ENCODE measurements at regions not wholly inside any gene's neighbourhood (a gene's known extent, or its start where the extent isn't known, plus 50 kb on each side); places are given as distances from the start of the nearest gene placed in this dataset.

DNA sequence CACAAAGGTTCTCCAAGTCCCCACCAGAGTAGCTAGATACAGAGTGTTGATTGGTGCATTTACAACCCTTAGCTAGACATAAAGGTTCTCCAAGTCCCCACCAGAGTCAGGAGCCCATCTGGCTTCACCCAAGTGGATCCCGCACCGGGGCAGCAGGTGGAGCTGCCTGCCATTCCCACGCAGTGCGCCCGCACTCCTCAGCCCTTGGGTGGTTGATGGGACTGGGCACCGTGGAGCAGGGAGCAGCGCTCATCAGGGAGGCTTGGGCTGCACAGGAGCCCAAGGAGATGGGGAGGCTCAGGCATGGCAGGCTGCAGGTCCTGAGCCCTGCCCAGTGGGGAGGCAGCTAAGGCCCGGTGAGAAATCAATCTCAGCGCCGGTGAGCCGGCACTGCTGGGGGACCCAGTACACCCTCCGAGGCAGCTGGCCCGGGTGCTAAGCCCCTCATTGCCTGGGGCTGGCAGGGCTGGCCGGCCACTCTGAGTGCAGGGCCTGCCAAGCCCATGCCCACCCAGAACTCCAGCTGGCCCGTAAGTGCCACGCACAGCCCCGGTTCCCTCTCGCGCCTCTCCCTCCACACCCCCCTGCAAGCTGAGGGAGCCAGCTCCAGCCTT, 404.1 kb downstream of the METTL15 start:
- Histone ChIP-seq H3K27ac (ENCODE audit: extremely low read depth, low read depth, low read length) (no peak overlapping the region), H3K9me3 (ENCODE audit: control insufficient read depth, insufficient read depth, low read depth, low read length) (no peaks in the 10 kb centered on the region), H3K4me3 (ENCODE audit: low read depth, low read length) (no peak overlapping the region), H3K36me3 (ENCODE audit: control insufficient read depth in 2 of 2, insufficient read depth in 1 of 2, low read length in 2 of 2) (no peaks in the 10 kb centered on the region), H3K4me1 (ENCODE audit: control insufficient read depth, insufficient read depth, low read length) (no peaks in the 10 kb centered on the region)
- ChIA-PET POLR2A (no interaction called here), CTCF (interaction anchor here (0.9 kb wide), 1 partner anchor 10 kb away, joined by 4 read pairs; no protein-coding TSS in a partner anchor)
- TF ChIP-seq ZNF157 (tag by site-specific recombination; IDR thresholded peaks at IDR 0.05) = no peak
- no peak for TF ChIP-seq ZBTB7A (tag by site-specific recombination; IDR thresholded peaks at IDR 0.05; ENCODE audit: low read depth)
- TF ChIP-seq ZNF354C (tag by site-specific recombination; IDR thresholded peaks at IDR 0.05; ENCODE audit: borderline replicate concordance, low read depth) = no peak
- TF ChIP-seq ZNF529 (tag by site-specific recombination; IDR thresholded peaks at IDR 0.05; ENCODE audit: insufficient replicate concordance) = no peak
- no peak for TF ChIP-seq ZNF202 (tag by site-specific recombination; IDR thresholded peaks at IDR 0.05; ENCODE audit: borderline replicate concordance)
- TF ChIP-seq ZNF747 (tag by site-specific recombination; IDR thresholded peaks at IDR 0.05) = no peak
- no peak for TF ChIP-seq ZIC2 (tag by site-specific recombination; IDR thresholded peaks at IDR 0.05)
- TF ChIP-seq ZFP41 (tag by site-specific recombination; IDR thresholded peaks at IDR 0.05; ENCODE audit: borderline replicate concordance) = no peak
- TF ChIP-seq ZNF324 (tag by site-specific recombination; IDR thresholded peaks at IDR 0.05) = no peak
- no peak for TF ChIP-seq MZF1 (tag by site-specific recombination; IDR thresholded peaks at IDR 0.05; ENCODE audit: borderline replicate concordance)
- TF ChIP-seq ZNF623 (tag by site-specific recombination; IDR thresholded peaks at IDR 0.05) = no peak
- no peak for TF ChIP-seq REPIN1 (tag by site-specific recombination; IDR thresholded peaks at IDR 0.05; ENCODE audit: low read depth)
- no peak for TF ChIP-seq ZNF10 (tag by site-specific recombination; IDR thresholded peaks at IDR 0.05)
- TF ChIP-seq EGR2 (tag by site-specific recombination; IDR thresholded peaks at IDR 0.05; ENCODE audit: low read depth) = no peak
- TF ChIP-seq ZBTB8A (tag by site-specific recombination; IDR thresholded peaks at IDR 0.05) = no peak
- no peak for TF ChIP-seq ZNF549 (tag by site-specific recombination; IDR thresholded peaks at IDR 0.05)
- no peak for TF ChIP-seq ZNF19 (tag by site-specific recombination; IDR thresholded peaks at IDR 0.05; ENCODE audit: low read depth)

DNA sequence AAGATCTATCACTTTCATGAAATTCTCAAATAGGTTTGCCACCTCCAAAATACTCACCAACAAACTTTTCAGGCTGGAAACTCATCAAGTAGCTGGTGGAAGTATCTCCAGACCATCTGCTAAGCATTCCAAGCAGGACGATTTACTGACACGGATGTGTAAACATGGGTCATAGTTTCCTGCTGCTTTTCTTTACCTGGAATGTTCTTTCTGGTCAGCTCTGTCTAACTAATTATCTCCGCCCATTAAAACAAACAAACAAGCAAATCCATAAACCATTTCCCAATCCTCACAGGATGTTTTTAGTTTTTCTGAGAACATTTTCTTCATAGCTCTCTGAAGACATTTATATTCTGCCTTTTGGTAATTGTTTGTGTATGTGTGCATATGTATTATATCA, 397.0 kb downstream of the METTL15 start:
- Histone ChIP-seq H3K9me3 (ENCODE audit: control insufficient read depth, insufficient read depth, low read depth, low read length) (no peaks in the 10 kb centered on the region), H3K27ac (ENCODE audit: extremely low read depth, low read depth, low read length) (no peak overlapping the region), H3K36me3 (ENCODE audit: control insufficient read depth in 2 of 2, insufficient read depth in 1 of 2, low read length in 2 of 2) (no peaks in the 10 kb centered on the region), H3K4me1 (ENCODE audit: control insufficient read depth, insufficient read depth, low read length) (no peaks in the 10 kb centered on the region), H3K4me3 (ENCODE audit: low read depth, low read length) (no peak overlapping the region)
- CTCF ChIA-PET = no interaction called here
- POLR2A ChIA-PET = no interaction called here
- TF ChIP-seq, protein P1, sequence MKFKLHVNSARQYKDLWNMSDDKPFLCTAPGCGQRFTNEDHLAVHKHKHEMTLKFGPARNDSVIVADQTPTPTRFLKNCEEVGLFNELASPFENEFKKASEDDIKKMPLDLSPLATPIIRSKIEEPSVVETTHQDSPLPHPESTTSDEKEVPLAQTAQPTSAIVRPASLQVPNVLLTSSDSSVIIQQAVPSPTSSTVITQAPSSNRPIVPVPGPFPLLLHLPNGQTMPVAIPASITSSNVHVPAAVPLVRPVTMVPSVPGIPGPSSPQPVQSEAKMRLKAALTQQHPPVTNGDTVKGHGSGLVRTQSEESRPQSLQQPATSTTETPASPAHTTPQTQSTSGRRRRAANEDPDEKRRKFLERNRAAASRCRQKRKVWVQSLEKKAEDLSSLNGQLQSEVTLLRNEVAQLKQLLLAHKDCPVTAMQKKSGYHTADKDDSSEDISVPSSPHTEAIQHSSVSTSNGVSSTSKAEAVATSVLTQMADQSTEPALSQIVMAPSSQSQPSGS (tag by site-specific recombination; IDR thresholded peaks at IDR 0.05; ENCODE audit: low read depth) = no peak
- no peak for TF ChIP-seq ZNF16 (tag by site-specific recombination; IDR thresholded peaks at IDR 0.05; ENCODE audit: low read depth)
- TF ChIP-seq SP3 (tag by site-specific recombination; IDR thresholded peaks at IDR 0.05) = no peak
- TF ChIP-seq ZNF112 (tag by site-specific recombination; IDR thresholded peaks at IDR 0.05) = no peak
- TF ChIP-seq ZNF624 (tag by site-specific recombination; IDR thresholded peaks at IDR 0.05) = no peak
- TF ChIP-seq ZNF423 (tag by site-specific recombination; IDR thresholded peaks at IDR 0.05) = no peak
- no peak for TF ChIP-seq ZBTB8A (tag by site-specific recombination; IDR thresholded peaks at IDR 0.05)
- no peak for TF ChIP-seq SP7 (tag by site-specific recombination; IDR thresholded peaks at IDR 0.05)
- TF ChIP-seq ZNF707 (tag by site-specific recombination; IDR thresholded peaks at IDR 0.05) = no peak
- no peak for TF ChIP-seq ZNF785 (tag by site-specific recombination; IDR thresholded peaks at IDR 0.05)
- TF ChIP-seq, protein P2, sequence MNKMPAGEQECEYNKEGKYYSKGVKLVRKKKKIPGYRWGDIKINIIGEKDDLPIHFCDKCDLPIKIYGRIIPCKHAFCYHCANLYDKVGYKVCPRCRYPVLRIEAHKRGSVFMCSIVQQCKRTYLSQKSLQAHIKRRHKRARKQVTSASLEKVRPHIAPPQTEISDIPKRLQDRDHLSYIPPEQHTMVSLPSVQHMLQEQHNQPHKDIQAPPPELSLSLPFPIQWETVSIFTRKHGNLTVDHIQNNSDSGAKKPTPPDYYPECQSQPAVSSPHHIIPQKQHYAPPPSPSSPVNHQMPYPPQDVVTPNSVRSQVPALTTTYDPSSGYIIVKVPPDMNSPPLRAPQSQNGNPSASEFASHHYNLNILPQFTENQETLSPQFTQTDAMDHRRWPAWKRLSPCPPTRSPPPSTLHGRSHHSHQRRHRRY (tag by site-specific recombination; IDR thresholded peaks at IDR 0.05) = no peak
- TF ChIP-seq, protein P3, sequence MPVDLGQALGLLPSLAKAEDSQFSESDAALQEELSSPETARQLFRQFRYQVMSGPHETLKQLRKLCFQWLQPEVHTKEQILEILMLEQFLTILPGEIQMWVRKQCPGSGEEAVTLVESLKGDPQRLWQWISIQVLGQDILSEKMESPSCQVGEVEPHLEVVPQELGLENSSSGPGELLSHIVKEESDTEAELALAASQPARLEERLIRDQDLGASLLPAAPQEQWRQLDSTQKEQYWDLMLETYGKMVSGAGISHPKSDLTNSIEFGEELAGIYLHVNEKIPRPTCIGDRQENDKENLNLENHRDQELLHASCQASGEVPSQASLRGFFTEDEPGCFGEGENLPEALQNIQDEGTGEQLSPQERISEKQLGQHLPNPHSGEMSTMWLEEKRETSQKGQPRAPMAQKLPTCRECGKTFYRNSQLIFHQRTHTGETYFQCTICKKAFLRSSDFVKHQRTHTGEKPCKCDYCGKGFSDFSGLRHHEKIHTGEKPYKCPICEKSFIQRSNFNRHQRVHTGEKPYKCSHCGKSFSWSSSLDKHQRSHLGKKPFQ (tag by site-specific recombination; IDR thresholded peaks at IDR 0.05) = no peak
- TF ChIP-seq ZNF555 (tag by site-specific recombination; conservative IDR thresholded peaks at IDR 0.05) = no peak
- no peak for TF ChIP-seq EGR2 (tag by site-specific recombination; IDR thresholded peaks at IDR 0.05; ENCODE audit: low read depth)
- TF ChIP-seq ZNF521 (tag by site-specific recombination; IDR thresholded peaks at IDR 0.05) = no peak
- no peak for TF ChIP-seq ZNF146 (tag by site-specific recombination; IDR thresholded peaks at IDR 0.05)
